ENCODE measurements at regions not wholly inside any gene's neighbourhood (a gene's known extent, or its start where the extent isn't known, plus 50 kb on each side); places are given as distances from the start of the nearest gene placed in this dataset.

GRCh38 chr16:6023449-6023848 lies 925.9 kb upstream of the EEF2KMT start:
- DNase-seq, result no peak

- DNase-seq, result no peak
These were observed 923.8 kb upstream of the EEF2KMT start for GRCh38 chr16:6021276-6021943.

GRCh38 chr16:6020162-6020985 lies 922.8 kb upstream of the EEF2KMT start:
- no peak for DNase-seq

GRCh38 chr16:6019490-6019991 lies 921.9 kb upstream of the EEF2KMT start:
- DNase-seq, result no peak

- DNase-seq, result no peak
These were observed 921.4 kb upstream of the EEF2KMT start for GRCh38 chr16:6018848-6019489.

- no peak for DNase-seq
These were observed 919.1 kb upstream of the EEF2KMT start for GRCh38 chr16:6016530-6017184.

GRCh38 chr16:6012716-6013115 lies 915.1 kb upstream of the EEF2KMT start:
- no peak for DNase-seq

- no peak for DNase-seq
These were observed 911.6 kb upstream of the EEF2KMT start for GRCh38 chr16:6009151-6009550.

- no peak for DNase-seq
These were observed 911.1 kb upstream of the EEF2KMT start for GRCh38 chr16:6008670-6009069.

- no peak for DNase-seq
These were observed 895.8 kb upstream of the EEF2KMT start for GRCh38 chr16:5993356-5993755.

GRCh38 chr16:5982979-5983378 lies 885.4 kb upstream of the EEF2KMT start:
- DNase-seq, result no peak

GRCh38 chr16:5979905-5980550 lies 882.4 kb upstream of the EEF2KMT start:
- no peak for DNase-seq

- DNase-seq, result no peak
These were observed 879.7 kb upstream of the EEF2KMT start for GRCh38 chr16:5977329-5977728.

GRCh38 chr16:5972747-5973146 lies 875.2 kb upstream of the EEF2KMT start:
- no peak for DNase-seq

- no peak for DNase-seq
These were observed 874.3 kb upstream of the EEF2KMT start for GRCh38 chr16:5971924-5972323.

GRCh38 chr16:5971106-5971505 lies 873.5 kb upstream of the EEF2KMT start:
- no peak for DNase-seq

- DNase-seq, result no peak
These were observed 868.4 kb upstream of the EEF2KMT start for GRCh38 chr16:5966004-5966403.

GRCh38 chr16:5965321-5965720 lies 867.7 kb upstream of the EEF2KMT start:
- DNase-seq, result no peak

GRCh38 chr16:5951486-5951885 lies 853.9 kb upstream of the EEF2KMT start:
- DNase-seq, result no peak

- no peak for DNase-seq
These were observed 847.4 kb upstream of the EEF2KMT start for GRCh38 chr16:5944971-5945370.

GRCh38 chr16:5938607-5939006 lies 841.0 kb upstream of the EEF2KMT start:
- DNase-seq, result no peak

GRCh38 chr16:5932906-5933305 lies 835.3 kb upstream of the EEF2KMT start:
- no peak for DNase-seq
